ENCODE measurements at regions not wholly inside any gene's neighbourhood (a gene's known extent, or its start where the extent isn't known, plus 50 kb on each side); places are given as distances from the start of the nearest gene placed in this dataset.

DNA sequence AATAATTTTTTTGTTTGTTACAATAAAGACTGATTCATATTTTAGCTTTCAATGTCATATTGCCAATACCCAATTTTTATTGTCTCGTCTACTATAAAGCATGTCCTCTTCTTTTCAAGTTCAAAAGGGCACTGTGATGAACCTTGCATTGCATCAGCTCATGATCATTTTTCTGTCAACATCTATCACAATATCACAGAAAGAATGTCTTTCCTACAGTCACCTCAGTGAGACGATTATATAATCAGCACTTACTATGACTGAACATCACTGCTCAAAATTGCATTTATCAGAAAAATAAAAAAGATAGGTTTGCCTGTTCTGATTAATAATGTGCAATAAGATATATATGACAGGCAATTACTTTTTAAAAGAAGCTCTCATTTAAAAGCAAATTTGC lies 228.7 kb upstream of the LRFN5 start:
- no peaks in the 10 kb centered on the region for H3K27me3 ChIP-seq
- H3K27ac ChIP-seq: no peak overlapping the region
- intact Hi-C loops (cut with DNase I): no loop called here
- no peak for TF ChIP-seq EP300 (IDR thresholded peaks at IDR 0.05)
- TF ChIP-seq, protein P1, sequence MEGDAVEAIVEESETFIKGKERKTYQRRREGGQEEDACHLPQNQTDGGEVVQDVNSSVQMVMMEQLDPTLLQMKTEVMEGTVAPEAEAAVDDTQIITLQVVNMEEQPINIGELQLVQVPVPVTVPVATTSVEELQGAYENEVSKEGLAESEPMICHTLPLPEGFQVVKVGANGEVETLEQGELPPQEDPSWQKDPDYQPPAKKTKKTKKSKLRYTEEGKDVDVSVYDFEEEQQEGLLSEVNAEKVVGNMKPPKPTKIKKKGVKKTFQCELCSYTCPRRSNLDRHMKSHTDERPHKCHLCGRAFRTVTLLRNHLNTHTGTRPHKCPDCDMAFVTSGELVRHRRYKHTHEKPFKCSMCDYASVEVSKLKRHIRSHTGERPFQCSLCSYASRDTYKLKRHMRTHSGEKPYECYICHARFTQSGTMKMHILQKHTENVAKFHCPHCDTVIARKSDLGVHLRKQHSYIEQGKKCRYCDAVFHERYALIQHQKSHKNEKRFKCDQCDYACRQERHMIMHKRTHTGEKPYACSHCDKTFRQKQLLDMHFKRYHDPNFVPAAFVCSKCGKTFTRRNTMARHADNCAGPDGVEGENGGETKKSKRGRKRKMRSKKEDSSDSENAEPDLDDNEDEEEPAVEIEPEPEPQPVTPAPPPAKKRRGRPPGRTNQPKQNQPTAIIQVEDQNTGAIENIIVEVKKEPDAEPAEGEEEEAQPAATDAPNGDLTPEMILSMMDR (IDR thresholded peaks at IDR 0.05): no peak
- no peak for TF ChIP-seq POLR2A (IDR thresholded peaks at IDR 0.05)
- no peak for TF ChIP-seq POLR2AphosphoS5 (IDR thresholded peaks at IDR 0.05)
- DNase-seq: no peak
- H3K4me1 ChIP-seq: no peaks in the 10 kb centered on the region
- no peak overlapping the region for H3K4me3 ChIP-seq
- H3K36me3 ChIP-seq: no peaks in the 10 kb centered on the region
- H3K9me3 ChIP-seq: no peaks in the 10 kb centered on the region
- 84 to 88% methylated on average over 2 of the region's 2 CpGs for WGBS, 2 donors

DNA sequence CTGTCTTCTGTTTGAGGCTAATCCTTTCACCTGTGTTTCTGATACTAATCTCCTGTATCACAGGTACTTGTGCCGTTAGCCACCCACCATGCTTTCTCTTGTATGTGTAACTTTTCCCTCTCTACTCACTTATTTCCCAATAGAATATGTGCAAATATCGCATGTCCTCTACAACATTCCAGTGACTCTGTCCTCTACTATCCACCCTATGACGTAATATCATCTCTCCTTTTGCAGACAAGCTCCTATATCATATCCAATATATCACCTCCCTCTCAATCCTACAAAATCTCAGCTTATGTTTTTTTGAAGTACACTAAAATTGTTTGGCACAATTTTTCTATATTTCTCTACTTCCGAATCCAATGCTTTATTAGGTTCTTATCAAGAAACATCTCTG lies 232.6 kb upstream of the LRFN5 start:
- intact Hi-C loops (cut with DNase I): no loop called here
- Histone ChIP-seq H3K9me3 (no peaks in the 10 kb centered on the region), H3K4me1 (no peaks in the 10 kb centered on the region), H3K27ac (no peak overlapping the region), H3K4me3 (no peak overlapping the region), H3K27me3 (no peaks in the 10 kb centered on the region), H3K36me3 (no peaks in the 10 kb centered on the region)
- WGBS, 2 donors: 88 to 91% methylated on average over 4 of the region's 4 CpGs
- TF ChIP-seq EP300 (IDR thresholded peaks at IDR 0.05) (no peak), POLR2AphosphoS5 (IDR thresholded peaks at IDR 0.05) (no peak), POLR2A (IDR thresholded peaks at IDR 0.05) (no peak)
- no peak for DNase-seq

DNA sequence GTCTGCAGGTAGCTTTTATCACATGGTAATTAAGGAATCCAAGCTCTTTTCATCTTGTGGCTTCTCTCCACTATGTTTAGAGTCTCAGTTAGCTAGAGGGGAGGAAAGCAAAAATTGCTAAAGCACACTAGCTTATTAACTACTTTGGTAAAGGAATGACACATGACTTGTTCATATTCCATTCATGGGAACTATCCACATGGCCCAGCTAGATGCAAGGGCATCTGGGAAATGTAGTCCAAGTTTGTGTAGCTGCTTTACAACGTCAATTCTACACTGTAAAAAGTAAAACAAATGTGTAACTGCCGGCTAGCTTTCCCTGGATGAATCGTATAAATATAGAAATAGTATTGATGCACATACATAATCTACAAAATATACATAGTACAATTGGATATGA lies 244.5 kb upstream of the LRFN5 start:
- WGBS, 2 donors: 51 to 61% methylated on average over 3 of the region's 3 CpGs
- Histone ChIP-seq H3K36me3 (no peaks in the 10 kb centered on the region), H3K27me3 (no peaks in the 10 kb centered on the region), H3K27ac (no peak overlapping the region), H3K9me3 (no peaks in the 10 kb centered on the region), H3K4me3 (no peak overlapping the region), H3K4me1 (no peaks in the 10 kb centered on the region)
- DNase-seq: no peak
- TF ChIP-seq, protein P1 (IDR thresholded peaks at IDR 0.05): no peak
- TF ChIP-seq POLR2AphosphoS5 (IDR thresholded peaks at IDR 0.05): no peak
- no peak for TF ChIP-seq POLR2A (IDR thresholded peaks at IDR 0.05)
- TF ChIP-seq EP300 (IDR thresholded peaks at IDR 0.05): no peak
- intact Hi-C loops (cut with DNase I): no loop called here

DNA sequence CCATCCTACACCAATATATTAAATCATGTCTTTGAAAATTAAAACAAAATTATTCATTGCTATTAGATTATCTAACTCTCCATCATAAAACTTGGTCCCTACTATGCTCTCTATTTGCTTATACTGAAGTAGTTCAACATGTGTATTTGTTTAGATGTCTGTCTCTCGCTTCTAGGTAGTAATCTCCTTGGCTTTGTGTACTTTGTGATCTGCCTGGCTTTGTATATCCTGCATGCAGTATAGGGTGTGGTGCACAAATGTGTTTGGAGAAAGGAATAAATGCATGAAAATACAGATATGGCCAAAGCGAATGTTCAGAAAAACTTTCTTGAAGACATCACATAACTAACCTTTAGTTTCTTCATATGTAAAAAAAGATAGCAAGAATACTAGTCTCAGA lies 246.6 kb upstream of the LRFN5 start:
- H3K27ac ChIP-seq: no peak overlapping the region
- no peaks in the 10 kb centered on the region for H3K9me3 ChIP-seq
- TF ChIP-seq EP300 (IDR thresholded peaks at IDR 0.05): no peak
- no peak for TF ChIP-seq POLR2A (IDR thresholded peaks at IDR 0.05)
- TF ChIP-seq POLR2AphosphoS5 (IDR thresholded peaks at IDR 0.05): no peak
- TF ChIP-seq, protein P1 (IDR thresholded peaks at IDR 0.05): no peak
- H3K36me3 ChIP-seq: no peaks in the 10 kb centered on the region
- DNase-seq: no peak
- no peak overlapping the region for H3K4me3 ChIP-seq
- no peaks in the 10 kb centered on the region for H3K4me1 ChIP-seq
- whole genome bisulfite sequencing, 2 donors: 52 to 70% methylated on average over 2 of the region's 2 CpGs
- intact Hi-C loops (cut with DNase I): no loop called here
- H3K27me3 ChIP-seq: no peaks in the 10 kb centered on the region

DNA sequence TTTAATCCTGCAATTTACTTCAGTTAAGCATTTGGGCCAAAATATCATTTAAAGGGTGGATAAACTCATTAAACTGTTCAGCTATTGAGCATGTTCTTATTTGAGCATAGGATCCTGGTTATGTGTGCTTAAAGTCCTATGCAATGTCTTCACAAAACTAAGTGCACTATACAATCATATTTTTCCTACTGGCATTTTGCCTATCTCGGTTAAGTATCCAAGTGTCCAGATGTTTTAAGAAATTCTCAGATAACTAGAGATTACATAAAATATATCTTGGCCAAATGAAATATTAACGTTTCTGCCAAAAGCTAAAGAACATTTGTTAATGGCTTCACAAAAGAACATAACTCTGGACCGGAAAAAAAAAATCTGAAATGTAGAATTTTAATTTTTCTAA lies 250.8 kb upstream of the LRFN5 start:
- H3K36me3 ChIP-seq: no peaks in the 10 kb centered on the region
- H3K9me3 ChIP-seq: no peaks in the 10 kb centered on the region
- no peak for DNase-seq
- no peak for TF ChIP-seq POLR2A (IDR thresholded peaks at IDR 0.05)
- TF ChIP-seq, protein P1 (IDR thresholded peaks at IDR 0.05): no peak
- no peak for TF ChIP-seq POLR2AphosphoS5 (IDR thresholded peaks at IDR 0.05)
- TF ChIP-seq EP300 (IDR thresholded peaks at IDR 0.05): no peak
- H3K27ac ChIP-seq: no peak overlapping the region
- no peak overlapping the region for H3K4me3 ChIP-seq
- H3K27me3 ChIP-seq: no peaks in the 10 kb centered on the region
- H3K4me1 ChIP-seq: no peaks in the 10 kb centered on the region
- 59 to 87% methylated on average over 3 of the region's 3 CpGs for WGBS, 2 donors
- intact Hi-C loops (cut with DNase I): no loop called here
